ENCODE measurements at regions not wholly inside any gene's neighbourhood (a gene's known extent, or its start where the extent isn't known, plus 50 kb on each side); places are given as distances from the start of the nearest gene placed in this dataset.

GRCh38 chr9:710951-711745 lies 130.3 kb upstream of the DMRT1 start:
- TF ChIP-seq CTCF (IDR thresholded peaks at IDR 0.05) (no peak), CHD2 (IDR thresholded peaks at IDR 0.05; ENCODE audit: low read length, partially characterized antibody) (no peak), PBX3 (IDR thresholded peaks at IDR 0.05) (no peak), SIN3A (IDR thresholded peaks at IDR 0.05; ENCODE audit: borderline replicate concordance, low read depth, low read length) (no peak), FOXJ3 (CRISPR knock-in tag; IDR thresholded peaks at IDR 0.05) (no peak), RCOR1 (IDR thresholded peaks at IDR 0.05; ENCODE audit: low read length) (no peak), TCF12 (IDR thresholded peaks at IDR 0.05) (no peak), SMC3 (IDR thresholded peaks at IDR 0.05; ENCODE audit: low read depth, low read length) (no peak), RFX5 (IDR thresholded peaks at IDR 0.05; ENCODE audit: low read length) (no peak), MEF2A (IDR thresholded peaks at IDR 0.05; ENCODE audit: borderline replicate concordance, low read depth) (no peak), ELF1 (IDR thresholded peaks at IDR 0.05) (no peak), YY1 (IDR thresholded peaks at IDR 0.05; ENCODE audit: low read depth) (no peak)

Data from SK-N-SH (cell line).